ENCODE measurements at regions not wholly inside any gene's neighbourhood (a gene's known extent, or its start where the extent isn't known, plus 50 kb on each side); places are given as distances from the start of the nearest gene placed in this dataset.
A peak's percentile ranks its signal among the peaks of the same experiment; 100 is the strongest.

GRCh38 chr17:65290056-65290455, 152.9 kb downstream of the RGS9 start:
- Mint-ChIP-seq H3K36me3 (no peaks in the 10 kb centered on the region), H3K4me1 (peaks cover 4 to 8% (median 5%) of the 10 kb centered on the region in 3 donors), H3K27me3 (peaks cover 0 to 2% of the 10 kb centered on the region in 2 donors), H3K9me3 (no peaks in the 10 kb centered on the region), H3K27ac (no peak overlapping the region), H3K4me3 (no peak overlapping the region)
- H3K4me3 ChIP-seq (ENCODE audit: control insufficient read depth in 1 of 2, extremely low read depth in 1 of 2, low read length in 1 of 2): no peak overlapping the region
- H3K27me3 ChIP-seq (replicated peaks in 1 of 2; ENCODE audit: control insufficient read depth in 2 of 2, extremely low read depth in 1 of 2, insufficient read depth in 2 of 2, low read length in 1 of 2): peaks cover 0 to 3% of the 10 kb centered on the region in 2 experiments
- POLR2A ChIA-PET: no interaction called here
- peaks cover 0 to 5% of the 10 kb centered on the region in 2 experiments for H3K4me1 ChIP-seq (ENCODE audit: control insufficient read depth in 1 of 2, extremely low read depth in 1 of 2, insufficient read depth in 2 of 2, low read length in 2 of 2)
- no peaks in the 10 kb centered on the region for H3K36me3 ChIP-seq (ENCODE audit: control insufficient read depth in 2 of 2, extremely low read depth in 1 of 2, insufficient read depth in 1 of 2, low read length in 1 of 2)
- CTCF ChIA-PET: no interaction called here
- DNase-seq (no peak), ATAC-seq (replicated peaks in 1 of 4) (no peak)
- H3K9me3 ChIP-seq: no peaks in the 10 kb centered on the region
- H3K27ac ChIP-seq (ENCODE audit: low read length): no peak overlapping the region
- no CpG with 5 or more reads among the region's 1 CpG for WGBS (ENCODE audit: insufficient coverage)

DNA sequence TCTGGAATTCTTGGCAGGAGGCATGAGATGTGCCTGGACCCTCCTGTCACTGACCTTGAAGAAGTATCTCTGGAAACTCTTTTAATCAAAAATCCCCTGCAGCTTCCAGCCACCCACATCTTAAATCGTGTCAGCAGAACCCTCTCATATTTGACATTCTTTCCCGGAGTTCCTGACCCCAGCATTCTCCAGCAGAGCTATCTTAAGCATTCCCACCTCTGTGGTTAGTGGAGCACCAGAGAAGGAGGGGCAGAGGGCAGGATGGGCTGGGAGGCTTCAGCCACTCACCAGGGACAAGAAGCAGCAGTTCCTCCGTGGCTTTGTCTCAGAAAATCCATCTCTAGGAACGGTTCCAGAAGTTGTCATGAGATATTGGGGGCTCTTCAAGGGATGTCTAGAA, 149.9 kb downstream of the RGS9 start:
- H3K27ac Mint-ChIP-seq: no peak overlapping the region
- no CpG with 5 or more reads among the region's 4 CpGs for WGBS (ENCODE audit: insufficient coverage)

DNA sequence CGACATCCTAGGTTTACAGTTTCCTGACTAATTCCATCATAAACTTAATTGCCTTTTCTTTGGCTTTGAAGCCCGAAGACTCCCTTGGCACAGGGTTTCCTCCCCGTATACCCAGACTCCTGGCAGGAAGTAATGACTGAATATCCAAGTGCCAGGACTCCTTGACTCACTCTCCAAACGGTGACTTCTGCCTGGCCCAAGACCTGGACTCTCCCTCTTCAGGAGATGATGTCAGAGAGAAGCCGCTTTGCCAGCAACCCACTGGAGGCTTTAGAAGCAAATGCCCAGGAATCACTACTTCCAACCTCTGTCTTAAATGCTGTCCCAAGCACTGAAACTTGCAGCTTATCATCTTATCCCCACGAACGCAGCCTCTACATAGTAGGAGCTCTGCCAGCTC, 146.5 kb downstream of the RGS9 start:
- Histone ChIP-seq H3K36me3 (ENCODE audit: control insufficient read depth in 2 of 2, extremely low read depth in 1 of 2, insufficient read depth in 1 of 2, low read length in 1 of 2) (no peaks in the 10 kb centered on the region), H3K4me3 (ENCODE audit: control insufficient read depth in 1 of 2, extremely low read depth in 1 of 2, low read length in 1 of 2) (no peak overlapping the region), H3K27ac (ENCODE audit: low read length) (no peak overlapping the region), H3K9me3 (no peaks in the 10 kb centered on the region), H3K27me3 (replicated peaks in 1 of 2; ENCODE audit: control insufficient read depth in 2 of 2, extremely low read depth in 1 of 2, insufficient read depth in 2 of 2, low read length in 1 of 2) (peaks cover 0 to 4% of the 10 kb centered on the region in 2 experiments), H3K4me1 (ENCODE audit: control insufficient read depth in 1 of 2, extremely low read depth in 1 of 2, insufficient read depth in 2 of 2, low read length in 2 of 2) (no peaks in the 10 kb centered on the region)
- no peak overlapping the region for H3K27ac Mint-ChIP-seq
- peaks cover 0 to 6% (median 3%) of the 10 kb centered on the region in 3 donors for H3K9me3 Mint-ChIP-seq
- H3K27me3 Mint-ChIP-seq: peaks cover 0 to 3% of the 10 kb centered on the region in 2 donors
- no peak overlapping the region for H3K4me3 Mint-ChIP-seq
- CTCF ChIA-PET: no interaction called here
- H3K36me3 Mint-ChIP-seq: no peaks in the 10 kb centered on the region
- H3K4me1 Mint-ChIP-seq: no peaks in the 10 kb centered on the region
- DNase-seq (no peak), ATAC-seq (replicated peaks in 1 of 4) (no peak)
- WGBS (ENCODE audit: insufficient coverage): 89% methylated on average over 6 of the region's 7 CpGs
- POLR2A ChIA-PET: no interaction called here

More for the DNA sequence above, 149.9 kb downstream of the RGS9 start:
- H3K4me1 Mint-ChIP-seq: no peaks in the 10 kb centered on the region
- DNase-seq (no peak), ATAC-seq (replicated peaks in 1 of 4) (no peak)
- Histone ChIP-seq H3K27ac (ENCODE audit: low read length) (no peak overlapping the region), H3K27me3 (replicated peaks in 1 of 2; ENCODE audit: control insufficient read depth in 2 of 2, extremely low read depth in 1 of 2, insufficient read depth in 2 of 2, low read length in 1 of 2) (no peaks in the 10 kb centered on the region), H3K36me3 (ENCODE audit: control insufficient read depth in 2 of 2, extremely low read depth in 1 of 2, insufficient read depth in 1 of 2, low read length in 1 of 2) (no peaks in the 10 kb centered on the region), H3K4me3 (ENCODE audit: control insufficient read depth in 1 of 2, extremely low read depth in 1 of 2, low read length in 1 of 2) (no peak overlapping the region), H3K9me3 (no peaks in the 10 kb centered on the region), H3K4me1 (ENCODE audit: control insufficient read depth in 1 of 2, extremely low read depth in 1 of 2, insufficient read depth in 2 of 2, low read length in 2 of 2) (no peaks in the 10 kb centered on the region)
- peaks cover 0 to 6% (median 3%) of the 10 kb centered on the region in 3 donors for H3K9me3 Mint-ChIP-seq
- no peaks in the 10 kb centered on the region for H3K36me3 Mint-ChIP-seq
- ChIA-PET CTCF (interaction anchor here in 1 of 2 donors (1.6 kb wide), 1 partner anchor 12 kb away, joined by 3 read pairs; no protein-coding TSS in a partner anchor), POLR2A (interaction anchor here in 1 of 2 donors (0.6 kb wide), 1 partner anchor 33 kb away, joined by 3 read pairs; no protein-coding TSS in a partner anchor)
- H3K27me3 Mint-ChIP-seq: peaks cover 0 to 3% of the 10 kb centered on the region in 2 donors
- no peak overlapping the region for H3K4me3 Mint-ChIP-seq

- H3K4me3 ChIP-seq (ENCODE audit: control insufficient read depth in 1 of 2, extremely low read depth in 1 of 2, low read length in 1 of 2): no peak overlapping the region
- H3K27ac ChIP-seq (ENCODE audit: low read length): no peak overlapping the region
- Mint-ChIP-seq H3K27ac (no peak overlapping the region), H3K9me3 (peaks cover 0 to 6% (median 3%) of the 10 kb centered on the region in 3 donors), H3K27me3 (peaks cover 15 to 20% of the 10 kb centered on the region in 2 donors), H3K36me3 (no peaks in the 10 kb centered on the region), H3K4me3 (no peak overlapping the region), H3K4me1 (peaks cover 8 to 10% (median 10%) of the 10 kb centered on the region in 3 donors)
- WGBS (ENCODE audit: insufficient coverage): no CpG with 5 or more reads among the region's 2 CpGs
- peaks cover 0 to 10% of the 10 kb centered on the region in 2 experiments for H3K27me3 ChIP-seq (replicated peaks in 1 of 2; ENCODE audit: control insufficient read depth in 2 of 2, extremely low read depth in 1 of 2, insufficient read depth in 2 of 2, low read length in 1 of 2)
- ChIA-PET CTCF (interaction anchor here in 1 of 2 donors (0.7 kb wide), 1 partner anchor 10 kb away, joined by 5 read pairs; no protein-coding TSS in a partner anchor), POLR2A (no interaction called here)
- H3K4me1 ChIP-seq (ENCODE audit: control insufficient read depth in 1 of 2, extremely low read depth in 1 of 2, insufficient read depth in 2 of 2, low read length in 2 of 2): no peaks in the 10 kb centered on the region
- no peaks in the 10 kb centered on the region for H3K36me3 ChIP-seq (ENCODE audit: control insufficient read depth in 2 of 2, extremely low read depth in 1 of 2, insufficient read depth in 1 of 2, low read length in 1 of 2)
- no peak for ATAC-seq (replicated peaks in 1 of 4)
- H3K9me3 ChIP-seq: no peaks in the 10 kb centered on the region
- DNase-seq: no peak
Observed at GRCh38 chr17:65279456-65279855, 142.3 kb downstream of the RGS9 start.

DNA sequence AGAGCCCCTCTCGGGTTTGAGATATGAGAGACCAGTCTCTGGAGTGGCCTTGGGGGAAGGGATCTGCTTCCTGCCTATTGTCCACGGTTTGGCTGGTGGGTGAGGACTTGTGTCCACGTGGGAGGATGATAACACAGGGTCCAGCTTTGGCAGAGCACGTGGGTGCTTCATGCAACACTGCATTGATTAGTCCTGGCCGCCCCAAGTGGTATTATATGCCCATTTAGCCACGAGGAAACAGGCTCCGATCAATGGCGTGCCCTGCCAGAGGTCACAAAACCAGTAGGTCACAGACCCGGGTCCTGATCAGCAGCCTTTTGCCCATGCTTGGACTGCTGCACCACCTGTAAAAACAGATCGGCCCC, 141.6 kb downstream of the RGS9 start:
- Histone ChIP-seq H3K4me3 (ENCODE audit: control insufficient read depth in 1 of 2, extremely low read depth in 1 of 2, low read length in 1 of 2) (no peak overlapping the region), H3K4me1 (ENCODE audit: control insufficient read depth in 1 of 2, extremely low read depth in 1 of 2, insufficient read depth in 2 of 2, low read length in 2 of 2) (no peaks in the 10 kb centered on the region), H3K9me3 (no peaks in the 10 kb centered on the region), H3K27ac (ENCODE audit: low read length) (no peak overlapping the region), H3K36me3 (ENCODE audit: control insufficient read depth in 2 of 2, extremely low read depth in 1 of 2, insufficient read depth in 1 of 2, low read length in 1 of 2) (no peaks in the 10 kb centered on the region), H3K27me3 (replicated peaks in 1 of 2; ENCODE audit: control insufficient read depth in 2 of 2, extremely low read depth in 1 of 2, insufficient read depth in 2 of 2, low read length in 1 of 2) (peaks cover 0 to 10% of the 10 kb centered on the region in 2 experiments)
- Mint-ChIP-seq H3K4me1 (peaks cover 8 to 10% (median 10%) of the 10 kb centered on the region in 3 donors), H3K4me3 (no peak overlapping the region), H3K27me3 (peaks cover 15 to 17% of the 10 kb centered on the region in 2 donors), H3K27ac (no peak overlapping the region), H3K36me3 (no peaks in the 10 kb centered on the region), H3K9me3 (peaks cover 0 to 6% (median 3%) of the 10 kb centered on the region in 3 donors)
- ATAC-seq (replicated peaks in 1 of 4) (no peak), DNase-seq (no peak)
- CTCF ChIA-PET: no interaction called here
- 70% methylated on average over 7 of the region's 10 CpGs for WGBS (ENCODE audit: insufficient coverage)
- POLR2A ChIA-PET: no interaction called here

- Histone ChIP-seq H3K4me1 (ENCODE audit: control insufficient read depth in 1 of 2, extremely low read depth in 1 of 2, insufficient read depth in 2 of 2, low read length in 2 of 2) (no peaks in the 10 kb centered on the region), H3K36me3 (ENCODE audit: control insufficient read depth in 2 of 2, extremely low read depth in 1 of 2, insufficient read depth in 1 of 2, low read length in 1 of 2) (no peaks in the 10 kb centered on the region), H3K4me3 (ENCODE audit: control insufficient read depth in 1 of 2, extremely low read depth in 1 of 2, low read length in 1 of 2) (no peak overlapping the region), H3K27me3 (replicated peaks in 1 of 2; ENCODE audit: control insufficient read depth in 2 of 2, extremely low read depth in 1 of 2, insufficient read depth in 2 of 2, low read length in 1 of 2) (peaks cover 0 to 10% of the 10 kb centered on the region in 2 experiments), H3K9me3 (no peaks in the 10 kb centered on the region), H3K27ac (ENCODE audit: low read length) (no peak overlapping the region)
- ATAC-seq (replicated peaks in 1 of 4): no peak
- H3K4me3 Mint-ChIP-seq: no peak overlapping the region
- H3K27ac Mint-ChIP-seq: no peak overlapping the region
- DNase-seq: peak in 14 of 35 experiments; percentile 3 to 41 (median 11)
- CTCF ChIA-PET: no interaction called here
- POLR2A ChIA-PET: no interaction called here
- peaks cover 8 to 10% (median 10%) of the 10 kb centered on the region in 3 donors for H3K4me1 Mint-ChIP-seq
- H3K36me3 Mint-ChIP-seq: no peaks in the 10 kb centered on the region
- peaks cover 15 to 17% of the 10 kb centered on the region in 2 donors for H3K27me3 Mint-ChIP-seq
- 50% methylated on average over 11 of the region's 12 CpGs for WGBS (ENCODE audit: insufficient coverage)
- peaks cover 0 to 6% (median 3%) of the 10 kb centered on the region in 3 donors for H3K9me3 Mint-ChIP-seq
Observed at GRCh38 chr17:65278050-65278819, 141.1 kb downstream of the RGS9 start.
